Astrocyte of the spinal cord (primary cell): ENCODE measurements at regions not wholly inside any gene's neighbourhood (a gene's known extent, or its start where the extent isn't known, plus 50 kb on each side); places are given as distances from the start of the nearest gene placed in this dataset.

Source experiments
- DNase-seq: peaks from one replicate; pipeline ENCODE4 v3.0.0; 2011; ENCODE audit warnings: low read depth, low spot score
- H3K4me3 ChIP-seq: 2 replicates; pipeline ENCODE4 v1.5.1; 2011; ENCODE audit warnings: low read depth, mild to moderate bottlenecking, low read length, moderate library complexity
- CTCF ChIP-seq: IDR thresholded peaks from 2 replicates; pipeline ENCODE4 v1.5.1; 2012; ENCODE audit warnings: low read depth, mild to moderate bottlenecking, low read length, inconsistent platforms
- in situ Hi-C: cut with HindIII; loops from 2 replicates; pipeline ENCODE4 v1.10.0; 2017; ENCODE audit warnings: low sequenced_read_pairs

- in situ Hi-C loops, result no loop called here
- TF ChIP-seq CTCF, result no peak
Observed at GRCh38 chr3:73815966-73816365, 191.2 kb upstream of the PDZRN3 start.

GRCh38 chr3:73813692-73814292 lies 189.1 kb upstream of the PDZRN3 start:
- in situ Hi-C loops, result no loop called here
- no peak for TF ChIP-seq CTCF
- H3K4me3 ChIP-seq, result no peak overlapping the region
- DNase-seq, result no peak

More at GRCh38 chr3:73815966-73816365, 191.2 kb upstream of the PDZRN3 start:
- no peak overlapping the region for H3K4me3 ChIP-seq
- DNase-seq, result no peak

GRCh38 chr3:73813291-73813690 lies 188.6 kb upstream of the PDZRN3 start:
- no peak overlapping the region for H3K4me3 ChIP-seq
- in situ Hi-C loops, result no loop called here
- peak; percentile 36 for DNase-seq
- no peak for TF ChIP-seq CTCF

GRCh38 chr3:73812054-73812453 lies 187.3 kb upstream of the PDZRN3 start:
- TF ChIP-seq CTCF, result no peak
- DNase-seq, result no peak
- in situ Hi-C loops, result no loop called here
- no peak overlapping the region for H3K4me3 ChIP-seq

- TF ChIP-seq CTCF, result no peak
- in situ Hi-C loops, result no loop called here
- no peak overlapping the region for H3K4me3 ChIP-seq
- DNase-seq, result no peak
Observed at GRCh38 chr3:73808862-73809509, 184.2 kb upstream of the PDZRN3 start.

GRCh38 chr3:73805435-73805834 lies 180.7 kb upstream of the PDZRN3 start:
- DNase-seq, result no peak
- H3K4me3 ChIP-seq, result no peak overlapping the region
- in situ Hi-C loops, result no loop called here
- no peak for TF ChIP-seq CTCF
